Stimulated activated CD4-positive, alpha-beta T cell treated with anti-CD3 and anti-CD28 coated beads, Interleukin-1b, Interleukin-23, amount 100 ng/mL, for 48 hours (primary cell): ENCODE measurements at regions not wholly inside any gene's neighbourhood (a gene's known extent, or its start where the extent isn't known, plus 50 kb on each side); places are given as distances from the start of the nearest gene placed in this dataset.

ENCODE experiments used
- DNase-seq: peaks from one replicate; pipeline ENCODE4 v3.0.0-alpha.2; 2020

DNA sequence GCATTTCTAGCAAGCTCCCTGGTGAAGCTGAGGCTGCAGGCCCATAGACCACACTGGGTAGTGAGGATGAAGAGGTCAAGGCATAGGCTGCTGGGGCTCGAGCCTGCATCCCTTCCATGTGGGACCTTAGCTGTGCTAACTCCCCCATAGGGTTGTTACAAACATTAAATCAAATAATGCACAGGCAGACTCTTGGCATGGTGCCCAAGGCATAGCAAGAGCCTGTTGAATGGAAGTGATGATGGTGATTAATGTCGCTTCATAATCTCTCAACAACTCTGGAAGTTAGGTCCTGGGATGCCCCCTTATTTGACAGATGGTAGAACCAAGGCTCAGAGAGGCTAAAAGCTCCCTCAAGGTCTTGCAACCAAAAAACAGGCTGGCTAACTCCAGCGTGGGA, 283.9 kb upstream of the EEF2KMT start:
- DNase-seq = no peak

DNA sequence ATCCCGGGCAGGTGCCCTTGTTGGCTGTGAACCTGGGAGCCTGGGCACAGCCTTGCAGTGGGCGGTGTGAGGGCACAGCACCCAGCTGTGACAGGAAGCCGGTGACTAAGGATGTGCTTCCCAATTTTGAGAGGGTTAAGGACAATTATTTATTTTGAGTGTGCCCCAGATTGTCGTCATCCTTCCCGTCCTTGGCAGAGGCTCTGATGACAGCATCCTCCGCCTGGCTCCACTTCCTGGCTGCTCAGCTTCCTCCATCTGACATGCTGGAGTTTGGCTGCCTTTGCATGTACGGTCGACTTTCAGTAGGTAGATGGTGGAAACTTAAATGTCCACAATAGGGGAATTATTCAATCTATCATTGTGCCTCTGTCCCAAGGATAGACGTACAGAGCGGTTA, 282.4 kb upstream of the EEF2KMT start:
- no peak for DNase-seq

DNA sequence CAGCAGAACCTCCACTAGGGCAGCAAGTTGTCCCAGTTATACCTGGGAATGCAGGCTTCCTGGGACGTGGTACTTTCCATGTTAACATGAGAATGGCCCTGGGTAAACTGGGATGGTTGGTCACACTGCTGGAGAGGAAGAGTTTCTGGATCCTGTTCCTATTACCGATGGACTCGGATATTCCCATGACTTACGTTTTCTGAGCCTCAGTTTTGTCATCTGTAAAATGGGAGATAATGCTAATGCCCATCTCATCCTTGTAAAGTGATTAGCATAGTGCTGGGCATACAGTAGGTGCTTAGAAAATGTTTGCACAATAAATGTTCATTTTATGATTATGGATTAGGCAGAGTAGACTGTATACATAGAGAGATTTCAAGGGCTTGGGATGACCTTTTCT, 280.9 kb upstream of the EEF2KMT start:
- DNase-seq = no peak

DNA sequence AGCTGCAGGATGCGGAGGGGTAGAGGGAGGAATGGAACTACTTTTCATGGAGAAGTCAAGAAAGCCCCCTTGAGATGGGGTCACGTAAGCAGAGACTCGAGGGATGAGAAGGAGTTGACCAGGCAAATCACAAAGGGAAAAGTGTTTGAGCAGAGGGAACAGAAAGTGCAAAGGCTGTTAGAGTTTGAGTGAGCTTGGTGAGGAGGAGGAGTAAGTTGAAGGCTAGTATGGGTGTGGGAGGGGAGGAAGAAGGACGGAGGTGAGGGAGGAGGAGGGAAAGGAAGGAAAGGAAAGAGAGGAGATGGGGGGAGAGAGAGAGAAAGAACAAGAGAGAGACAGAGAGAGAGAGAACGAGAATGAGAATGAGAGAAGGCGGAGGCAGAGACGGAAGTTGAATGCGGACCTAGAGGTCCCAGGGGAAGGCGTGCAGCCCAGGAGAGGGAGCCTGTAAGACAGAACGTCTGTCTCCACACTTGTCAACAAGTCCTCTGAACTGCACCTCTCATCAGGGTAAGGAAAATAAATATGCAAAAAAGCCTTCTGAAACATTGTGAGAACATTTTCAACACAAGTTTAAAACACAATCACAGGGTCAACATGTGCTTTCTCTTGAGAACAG, 279.8 kb upstream of the EEF2KMT start:
- no peak for DNase-seq

DNA sequence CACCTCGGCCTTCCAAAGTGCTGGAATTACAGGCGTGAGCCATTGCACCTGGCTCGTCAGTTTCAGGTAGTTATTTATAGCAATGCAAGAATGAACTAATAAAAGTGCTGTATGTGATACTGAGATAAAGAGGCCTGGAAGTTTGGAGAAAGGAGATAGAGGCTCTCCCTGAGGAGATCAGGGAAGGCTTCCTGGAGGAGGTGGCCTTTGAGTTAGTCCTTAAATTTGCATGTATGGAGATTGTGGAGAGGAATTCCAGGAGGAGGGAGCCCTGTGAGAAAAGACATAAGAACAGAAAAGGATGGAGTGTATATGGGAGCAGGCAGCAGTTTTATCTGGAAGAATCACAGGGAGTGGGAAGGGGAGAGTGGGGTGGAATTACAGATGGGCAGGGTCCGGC, 276.6 kb upstream of the EEF2KMT start:
- DNase-seq = no peak

DNA sequence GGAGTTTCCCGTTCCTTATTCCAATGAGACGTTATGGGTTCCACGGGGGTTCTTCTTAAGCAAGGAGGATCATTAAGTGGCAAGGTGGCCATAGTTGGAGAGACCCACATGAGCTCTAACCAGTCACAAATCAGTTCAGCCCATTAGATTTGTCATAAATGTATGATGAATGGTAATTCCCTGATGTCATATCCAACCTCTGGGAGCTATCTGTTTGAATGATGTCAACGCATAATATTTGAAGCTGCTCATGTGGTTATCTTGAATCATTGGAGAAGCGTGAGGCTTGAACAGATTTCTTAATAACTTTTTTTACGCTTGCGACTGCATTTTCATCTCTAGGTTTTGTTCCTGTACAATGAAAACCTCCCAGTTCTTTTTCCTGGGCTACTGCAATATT, 270.4 kb upstream of the EEF2KMT start:
- DNase-seq = no peak

DNA sequence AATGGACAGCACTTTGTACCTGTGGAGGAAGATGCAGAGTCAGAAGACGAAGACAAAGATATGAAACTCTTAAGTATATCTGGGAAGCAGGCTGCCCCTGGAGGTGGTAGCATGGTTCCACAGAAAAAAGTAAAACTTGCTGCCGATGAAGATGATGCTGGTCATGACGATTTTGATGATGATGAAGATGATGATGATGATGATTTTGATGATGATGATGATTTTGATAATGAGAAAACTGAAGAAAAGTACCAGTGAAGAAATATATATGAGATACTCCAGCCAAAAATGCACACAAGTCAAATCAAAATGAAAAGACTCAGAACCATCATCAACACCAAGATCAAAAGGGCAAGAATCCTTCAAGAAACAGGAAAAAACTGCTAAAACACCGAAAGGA, 268.5 kb upstream of the EEF2KMT start:
- no peak for DNase-seq

DNA sequence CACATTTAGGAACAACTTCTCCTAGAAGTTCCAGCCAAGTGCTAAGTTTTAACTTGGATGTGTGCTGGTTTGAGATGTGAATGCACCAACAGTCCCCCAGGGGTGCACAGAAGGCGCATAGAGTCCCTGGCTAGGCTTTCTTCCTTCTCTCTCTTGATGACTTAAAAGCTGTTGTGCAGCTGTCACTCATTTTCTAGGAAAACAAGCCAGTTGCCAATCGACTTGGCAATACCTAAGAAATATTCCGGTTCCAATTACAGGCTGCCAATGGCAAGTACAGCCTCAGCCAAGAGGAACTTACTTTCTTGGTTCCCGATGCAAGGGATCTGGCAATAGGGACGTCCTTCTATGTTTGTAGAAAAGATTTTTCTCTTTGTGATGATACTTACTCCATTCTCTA, 266.6 kb upstream of the EEF2KMT start:
- DNase-seq = no peak

DNA sequence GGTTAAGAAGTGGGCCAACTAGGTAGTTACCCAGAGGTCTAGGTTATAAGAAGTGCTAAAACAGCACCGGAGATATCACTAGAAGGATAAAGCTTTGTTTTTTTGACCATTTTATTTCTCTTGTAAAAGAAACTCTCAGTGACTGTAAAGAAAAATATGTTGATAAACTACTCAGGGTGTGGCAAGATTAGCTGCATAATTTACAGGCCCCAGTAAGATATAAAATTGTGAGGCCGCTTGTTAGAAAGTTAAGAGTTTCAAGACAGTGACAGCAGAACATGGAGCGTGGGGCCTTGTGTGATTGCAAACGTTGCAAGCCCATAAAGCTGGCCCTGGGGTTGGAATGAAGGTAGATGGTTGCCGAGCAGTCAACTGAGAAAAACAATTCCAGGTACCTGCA, 263.7 kb upstream of the EEF2KMT start:
- DNase-seq = no peak

DNA sequence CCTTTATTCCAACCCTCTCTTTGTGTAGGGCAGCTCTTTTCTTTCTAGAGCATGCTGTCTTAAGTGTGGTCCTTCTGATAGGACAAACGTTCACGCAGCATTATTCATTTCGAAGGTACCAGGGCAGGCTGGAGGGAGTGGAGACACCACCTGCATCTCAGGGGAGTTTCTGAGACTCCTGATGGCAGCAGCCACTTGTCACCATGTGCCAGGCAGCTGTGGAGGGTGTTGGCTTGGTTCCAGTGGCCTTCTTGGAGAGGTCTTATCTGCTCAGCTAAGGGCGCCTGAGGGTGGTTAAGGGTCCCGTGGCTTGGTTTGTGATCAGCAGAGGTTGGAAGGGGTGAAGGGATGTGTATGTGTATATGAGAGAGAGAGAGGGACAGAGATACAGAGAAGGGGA, 257.1 kb upstream of the EEF2KMT start:
- no peak for DNase-seq

DNA sequence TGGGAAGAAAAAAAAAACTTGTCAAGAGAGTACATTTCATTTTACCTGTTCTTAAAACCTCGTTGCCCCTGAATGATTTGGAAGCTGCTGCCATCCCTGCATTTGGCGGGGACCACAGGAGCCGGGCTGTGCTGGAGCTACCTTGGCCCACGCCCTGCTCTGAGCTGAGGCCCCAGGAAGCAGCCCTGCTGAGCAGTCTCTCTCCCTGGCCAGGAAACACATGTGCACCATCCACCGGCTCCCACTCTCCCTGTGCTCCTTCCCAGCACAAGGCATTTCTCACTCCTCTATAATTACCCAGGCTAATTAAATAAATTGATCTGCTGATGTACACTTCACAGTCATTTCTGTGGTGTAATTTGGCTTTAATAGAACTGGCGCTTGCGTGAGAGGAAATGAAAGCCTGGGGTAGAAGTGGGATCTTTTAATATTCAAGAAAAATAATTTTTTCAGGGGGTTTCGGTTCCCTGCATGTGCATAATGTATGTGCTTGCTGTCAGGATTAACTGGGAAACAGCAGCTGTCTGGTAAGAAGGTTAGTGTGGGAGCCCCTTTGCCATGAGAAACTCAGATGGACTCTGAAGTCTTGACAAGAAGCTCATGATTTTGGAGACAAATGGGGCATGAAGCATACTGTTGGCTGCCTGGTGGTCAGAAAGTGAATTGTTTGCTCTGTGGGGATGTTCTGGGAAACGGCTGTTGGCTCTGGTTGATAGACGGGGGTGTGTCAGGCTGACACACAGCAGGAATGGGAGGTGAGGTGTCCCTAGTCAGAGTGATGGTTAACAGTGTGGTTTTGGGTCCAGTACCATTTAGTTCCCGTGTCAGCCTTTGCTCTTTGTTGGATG, 252.3 kb upstream of the EEF2KMT start:
- no peak for DNase-seq

DNA sequence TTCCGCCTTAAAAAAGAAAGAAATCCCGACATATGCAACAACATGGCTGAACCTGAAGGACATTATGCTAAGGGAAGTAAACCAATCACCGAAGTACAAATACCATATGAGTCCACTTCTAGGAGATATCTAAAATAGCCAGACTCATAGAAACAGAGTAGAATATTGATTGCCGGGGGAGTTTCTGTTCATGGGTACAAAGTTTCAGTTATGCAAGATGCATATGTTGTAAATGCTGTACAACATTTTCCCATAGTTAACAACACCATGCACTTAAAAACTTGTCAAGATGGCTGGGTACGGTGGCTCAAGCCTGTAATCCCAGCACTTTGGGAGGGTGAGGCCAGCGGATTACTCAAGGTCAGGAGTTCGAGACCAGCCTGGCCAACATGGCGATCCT, 251.5 kb upstream of the EEF2KMT start:
- DNase-seq = no peak

DNA sequence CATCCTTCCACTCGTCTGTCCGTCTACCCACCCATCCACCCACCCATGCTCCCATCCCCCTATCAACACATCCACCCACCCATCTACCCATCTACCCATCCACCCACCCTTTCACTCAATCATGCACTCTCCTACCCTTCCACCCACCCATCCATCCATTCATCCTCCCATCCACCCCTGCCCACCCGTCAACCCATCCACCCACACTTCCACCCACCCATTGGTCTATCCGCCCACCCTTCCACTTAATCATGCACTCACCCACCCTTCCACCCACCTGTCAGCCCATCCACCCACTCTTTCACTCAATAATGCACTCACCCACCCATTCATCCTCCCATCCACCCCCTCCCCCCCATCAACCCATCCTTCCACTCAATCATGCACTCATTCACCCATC, 250.0 kb upstream of the EEF2KMT start:
- no peak for DNase-seq

DNA sequence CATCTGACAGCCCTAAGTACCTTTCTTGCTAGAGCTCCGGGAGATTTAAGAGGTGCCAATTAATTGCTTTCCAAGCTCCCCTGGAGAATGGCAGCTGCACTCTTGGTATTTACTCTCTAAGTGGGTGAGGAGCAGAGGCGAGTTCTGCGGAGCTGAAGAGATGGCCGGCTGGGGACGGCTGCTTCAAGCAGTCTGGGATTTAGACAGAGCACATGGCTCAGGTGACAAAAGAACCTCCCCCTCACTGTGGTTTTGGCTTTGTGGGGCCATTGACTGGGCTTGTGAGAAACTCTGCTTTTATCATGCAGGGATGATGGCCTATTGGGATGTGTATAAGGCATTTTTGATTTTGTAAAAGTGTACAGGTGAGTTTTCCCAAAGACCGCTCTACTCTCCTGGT, 239.3 kb upstream of the EEF2KMT start:
- DNase-seq = no peak

DNA sequence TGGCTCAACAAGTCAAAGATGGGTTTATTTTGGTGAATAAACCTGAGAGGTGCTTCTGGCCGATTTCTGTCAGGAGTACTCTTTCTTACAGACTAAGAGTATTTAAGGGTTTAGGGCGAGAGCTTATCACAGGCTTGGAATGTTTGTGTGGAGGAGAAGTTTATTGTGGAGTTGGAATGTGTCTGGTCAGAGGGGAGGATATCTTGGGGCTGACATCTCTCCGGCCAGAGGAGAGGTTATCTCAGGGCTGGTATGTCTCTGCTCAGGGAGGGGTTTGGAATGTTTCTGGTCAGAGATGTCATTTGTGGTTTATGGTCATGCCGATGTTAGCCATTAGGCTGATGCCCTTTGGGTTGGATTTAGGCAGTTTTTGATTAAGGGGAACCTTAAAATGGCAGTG, 236.4 kb upstream of the EEF2KMT start:
- no peak for DNase-seq

DNA sequence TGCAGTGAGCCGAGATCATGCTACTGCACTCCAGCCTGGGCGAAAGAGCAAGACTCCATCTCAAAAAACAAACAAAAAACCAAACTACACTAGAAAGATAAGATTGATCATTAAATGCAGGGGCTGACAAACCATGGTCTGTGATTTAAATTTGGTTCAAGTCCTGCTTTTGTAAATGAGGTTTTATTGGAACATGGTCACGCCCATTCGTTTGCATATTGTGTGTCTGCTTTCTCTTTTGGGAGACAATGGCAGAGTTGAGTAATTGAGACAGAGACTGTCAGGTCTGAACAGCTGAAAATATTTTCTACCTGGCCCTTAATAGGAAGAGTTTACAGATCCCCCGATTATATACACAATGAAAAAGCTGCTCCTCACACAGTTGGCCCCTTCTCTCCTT, 235.5 kb upstream of the EEF2KMT start:
- DNase-seq = no peak

DNA sequence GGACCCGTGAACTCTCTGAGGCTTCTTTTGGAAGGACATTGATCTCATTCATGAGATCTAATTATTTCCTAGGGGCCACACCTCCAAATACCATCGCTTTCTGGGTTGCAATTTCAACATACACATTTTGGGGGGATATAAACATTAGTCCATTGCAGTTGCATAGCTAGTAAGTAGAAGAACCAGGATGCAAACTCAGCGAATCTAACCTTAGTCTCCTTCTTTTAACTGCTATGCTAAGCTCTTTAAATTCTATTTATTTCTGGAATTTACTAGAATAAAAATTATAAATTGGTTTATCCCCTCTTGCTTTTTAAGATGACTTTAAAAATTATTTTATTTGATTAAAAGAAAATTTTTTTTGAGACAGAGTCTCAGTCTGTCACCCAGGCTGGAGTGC, 232.5 kb upstream of the EEF2KMT start:
- no peak for DNase-seq

DNA sequence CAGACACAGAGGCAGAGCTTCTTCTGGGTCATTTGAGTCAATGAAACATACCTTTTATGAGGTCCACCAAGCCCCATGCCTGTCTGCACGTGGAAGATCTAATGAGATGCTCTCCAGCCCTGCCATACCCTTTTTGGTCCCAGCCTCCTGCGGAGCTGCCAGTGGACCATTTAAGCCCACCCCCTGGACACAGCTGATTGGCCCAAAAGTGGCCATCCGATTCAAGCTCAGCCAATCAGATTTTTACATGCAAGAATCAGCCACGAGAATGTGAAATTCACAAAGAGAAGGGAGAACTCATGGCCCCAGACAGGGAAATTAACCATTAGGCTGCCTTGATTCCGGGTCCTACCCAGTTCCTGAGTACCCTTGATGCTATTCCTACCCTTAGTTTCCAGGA, 231.0 kb upstream of the EEF2KMT start:
- DNase-seq = no peak

DNA sequence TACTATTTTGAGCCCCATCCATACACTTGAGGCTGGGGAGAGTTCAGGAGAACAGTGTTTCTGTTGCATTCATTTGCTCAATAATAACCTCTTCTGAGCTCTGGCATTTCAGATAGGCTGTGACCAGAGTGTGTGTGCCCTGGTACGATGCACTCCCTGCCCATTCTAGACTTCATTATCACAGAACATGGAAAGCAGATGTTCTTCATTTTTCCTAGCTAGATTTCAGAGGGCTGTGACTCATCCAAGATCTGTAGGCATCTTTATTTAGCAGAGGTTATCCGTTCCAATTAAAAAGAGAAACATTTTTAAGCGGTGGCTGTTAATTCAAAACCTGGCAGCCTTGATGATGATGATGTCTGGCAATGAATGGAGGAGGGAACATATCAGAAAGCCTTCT, 228.8 kb upstream of the EEF2KMT start:
- no peak for DNase-seq

DNA sequence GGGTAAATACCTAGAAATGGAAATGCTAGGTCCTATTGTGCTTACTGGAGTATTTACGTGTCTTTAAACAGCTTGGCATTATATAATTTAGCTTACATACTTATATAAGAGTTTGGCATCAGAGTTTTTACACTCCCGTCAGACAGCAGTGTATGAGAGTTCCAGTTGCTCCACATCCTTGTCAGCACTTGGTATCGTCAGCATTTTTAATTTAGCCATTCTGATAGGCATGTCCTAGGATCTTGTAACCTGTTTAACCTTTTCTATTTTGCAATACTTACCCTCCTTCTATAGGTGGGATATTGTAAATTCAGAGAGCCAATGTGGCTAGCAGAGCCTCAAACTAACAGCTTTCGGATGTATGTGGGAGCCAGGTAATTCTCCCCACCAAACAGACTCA, 228.3 kb upstream of the EEF2KMT start:
- DNase-seq = no peak

DNA sequence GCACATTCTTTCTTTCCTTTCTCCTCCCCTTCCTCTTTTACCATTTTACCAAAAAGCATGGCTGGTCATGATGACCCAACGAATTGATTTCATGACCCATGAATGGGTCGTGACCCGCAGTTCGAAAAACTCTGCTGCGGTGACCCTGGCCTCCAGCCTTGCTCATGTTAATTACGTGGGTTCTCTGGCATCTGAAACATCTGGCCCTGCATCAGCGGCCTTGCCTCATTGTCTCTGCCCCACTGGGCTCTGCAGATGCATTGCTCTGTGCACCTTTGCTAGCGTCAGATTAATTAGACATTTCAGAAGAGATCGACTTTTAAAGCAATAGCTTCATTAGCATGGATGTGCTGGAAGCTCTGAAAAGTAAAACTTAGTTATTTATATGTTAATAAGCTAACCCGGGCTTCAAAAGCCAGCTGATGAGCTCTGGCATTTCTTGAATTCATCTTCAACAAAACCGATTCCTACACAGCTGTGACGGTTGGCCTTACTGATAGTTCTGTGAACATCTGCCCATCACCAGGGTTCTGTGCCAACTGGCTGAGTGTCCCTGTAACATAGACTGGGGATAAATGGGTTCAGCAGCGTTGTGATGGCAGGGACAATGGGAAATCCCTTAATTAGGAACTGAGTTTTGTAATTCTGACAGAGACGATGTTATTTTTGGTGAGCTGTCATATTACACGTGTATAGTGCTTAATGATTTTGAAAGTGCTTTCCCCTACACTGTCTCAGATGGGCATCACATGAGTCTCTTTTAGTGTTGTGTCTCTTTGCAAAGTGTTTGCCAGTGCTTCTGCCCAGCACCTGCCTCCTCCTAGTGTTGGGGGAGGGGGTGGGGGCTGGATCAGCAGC, 225.9 kb upstream of the EEF2KMT start:
- no peak for DNase-seq

DNA sequence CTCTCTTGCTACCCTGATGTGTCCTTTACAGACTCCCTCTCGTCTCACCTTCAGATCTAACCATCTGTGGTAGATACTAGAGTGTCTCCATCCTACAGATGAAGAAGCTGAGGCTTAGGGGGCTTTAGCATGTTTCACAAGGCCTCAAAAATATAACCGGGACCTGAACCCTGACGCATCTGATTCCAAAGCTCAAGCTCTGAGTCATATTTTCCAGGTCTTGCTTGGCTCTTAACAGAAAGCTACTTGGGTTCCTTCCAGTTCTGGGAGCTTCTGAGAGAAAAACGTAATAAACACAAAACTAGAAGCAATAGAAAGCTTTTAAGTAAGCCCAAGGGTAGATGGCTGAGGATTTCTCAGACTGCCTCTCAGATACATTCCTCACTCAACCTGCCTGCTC, 224.3 kb upstream of the EEF2KMT start:
- DNase-seq = no peak

DNA sequence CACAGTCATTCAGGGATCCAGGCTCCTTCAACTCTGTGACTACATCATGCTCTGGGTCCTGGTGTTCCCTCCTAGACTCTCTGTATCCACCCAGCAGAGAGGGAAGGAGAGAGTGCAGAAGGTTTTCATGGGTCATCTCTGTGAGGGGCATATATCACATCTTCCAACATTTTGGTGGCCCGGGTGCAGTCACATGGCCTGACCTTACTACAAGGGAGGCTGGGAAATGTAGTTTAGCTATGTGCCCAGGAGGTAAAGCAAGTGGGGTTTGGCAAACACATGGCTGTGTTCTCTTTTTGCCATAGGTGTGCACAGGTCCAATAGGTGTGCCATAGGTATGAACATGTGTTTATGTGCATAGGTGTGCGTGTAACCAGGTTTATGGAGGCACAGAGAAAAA, 222.2 kb upstream of the EEF2KMT start:
- DNase-seq = no peak

DNA sequence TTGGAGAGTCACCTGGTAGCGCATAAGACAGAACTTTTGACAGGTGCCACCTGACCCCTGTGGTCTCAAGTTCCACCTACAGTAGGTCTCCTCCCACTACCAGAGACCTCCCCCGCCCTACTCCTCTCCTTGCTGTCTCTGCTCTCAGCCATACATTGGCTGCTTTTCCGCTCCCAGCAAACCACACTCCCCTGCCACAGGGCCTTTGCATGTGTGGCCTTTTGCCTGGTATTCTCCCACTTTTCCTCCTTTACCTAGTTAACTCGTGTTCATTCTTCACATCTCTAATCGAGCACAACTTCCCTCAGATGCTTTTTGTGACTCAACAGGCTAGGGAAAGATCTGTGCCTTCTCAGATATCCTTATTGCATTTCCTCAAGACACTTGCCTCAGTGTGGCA, 218.3 kb upstream of the EEF2KMT start:
- DNase-seq = no peak
